H9 (cell line): ENCODE measurements at regions not wholly inside any gene's neighbourhood (a gene's known extent, or its start where the extent isn't known, plus 50 kb on each side); places are given as distances from the start of the nearest gene placed in this dataset.

Experiments used
- DNase-seq: peaks from one replicate; pipeline ENCODE4 v3.0.0-alpha.2; 2017
- H2AFZ ChIP-seq: one replicate; pipeline ENCODE4 v1.6.1; 2013; ENCODE audit warnings: mild to moderate bottlenecking, low read length, control low read depth, moderate library complexity
- H2AK5ac ChIP-seq: 2 replicates; pipeline ENCODE4 v1.6.1; 2013; ENCODE audit warnings: low read length, control low read depth, mixed read lengths; ENCODE audit not compliant: insufficient read length
- H2BK120ac ChIP-seq: one replicate; pipeline ENCODE4 v1.6.1; 2013; ENCODE audit warnings: low read depth, mild to moderate bottlenecking, low read length, control low read depth, inconsistent platforms; ENCODE audit not compliant: poor library complexity, severe bottlenecking
- H2BK12ac ChIP-seq: 2 replicates; pipeline ENCODE4 v1.6.1; 2013; ENCODE audit warnings: low read length, control low read depth, mixed read lengths, low read depth; ENCODE audit not compliant: insufficient read length
- H2BK15ac ChIP-seq: 2 replicates; pipeline ENCODE4 v1.6.1; 2013; ENCODE audit warnings: low read depth, low read length, control low read depth
- H2BK20ac ChIP-seq: one replicate; pipeline ENCODE4 v1.6.1; 2013; ENCODE audit warnings: low read depth, mild to moderate bottlenecking, low read length, control low read depth, inconsistent platforms; ENCODE audit not compliant: poor library complexity, severe bottlenecking
- H2BK5ac ChIP-seq: 2 replicates; pipeline ENCODE4 v1.6.1; 2013; ENCODE audit warnings: low read length, control low read depth, mixed read lengths; ENCODE audit not compliant: insufficient read length
- H3K14ac ChIP-seq: 2 replicates; pipeline ENCODE4 v1.6.1; 2013; ENCODE audit warnings: low read length, control low read depth; ENCODE audit not compliant: insufficient read depth
- H3K18ac ChIP-seq: 2 replicates; pipeline ENCODE4 v1.6.1; 2013; ENCODE audit warnings: low read depth, mild to moderate bottlenecking, mixed read lengths, low read length, control low read depth; ENCODE audit not compliant: insufficient read length
- H3K23ac ChIP-seq: 2 replicates; pipeline ENCODE4 v1.6.1; 2013; ENCODE audit warnings: low read length, control low read depth, mixed read lengths, low read depth; ENCODE audit not compliant: insufficient read length
- H3K23me2 ChIP-seq: 2 replicates; pipeline ENCODE4 v1.6.1; 2013; ENCODE audit warnings: low read depth, mild to moderate bottlenecking, mixed read lengths, low read length, control low read depth; ENCODE audit not compliant: insufficient read length, poor library complexity, severe bottlenecking
- H3K27ac ChIP-seq: 2 replicates; pipeline ENCODE4 v1.5.1; 2013; ENCODE audit warnings: low read length, control low read depth, mixed read lengths, low read depth; ENCODE audit not compliant: insufficient read length
- H3K27me3 ChIP-seq: 2 replicates; pipeline ENCODE4 v1.6.1; 2013; ENCODE audit warnings: low read length, control low read depth, inconsistent platforms; ENCODE audit not compliant: insufficient read depth
- H3K4ac ChIP-seq: 2 replicates; pipeline ENCODE4 v1.6.1; 2013; ENCODE audit warnings: low read depth, mild to moderate bottlenecking, control low read depth, inconsistent platforms, low read length, moderate library complexity
- H3K4me1 ChIP-seq: 2 replicates; pipeline ENCODE4 v1.6.1; 2013; ENCODE audit warnings: low read length, control low read depth, inconsistent platforms; ENCODE audit not compliant: insufficient read depth
- H3K4me2 ChIP-seq: 2 replicates; pipeline ENCODE4 v1.6.1; 2013; ENCODE audit warnings: low read length, control low read depth, mixed read lengths; ENCODE audit not compliant: insufficient read length, insufficient read depth
- H3K56ac ChIP-seq: 2 replicates; pipeline ENCODE4 v1.6.1; 2013; ENCODE audit warnings: low read depth, mild to moderate bottlenecking, mixed read lengths, low read length, control low read depth; ENCODE audit not compliant: insufficient read length
- H3K79me1 ChIP-seq: 2 replicates; pipeline ENCODE4 v1.6.1; 2013; ENCODE audit warnings: low read depth, mild to moderate bottlenecking, moderate library complexity, low read length, control low read depth, inconsistent platforms; ENCODE audit not compliant: insufficient read depth, poor library complexity, severe bottlenecking
- H3K79me2 ChIP-seq: 2 replicates; pipeline ENCODE4 v1.6.1; 2013; ENCODE audit warnings: low read length, control low read depth, inconsistent platforms; ENCODE audit not compliant: insufficient read depth
- H3K9ac ChIP-seq: 2 replicates; pipeline ENCODE4 v1.6.1; 2013; ENCODE audit warnings: low read length, control low read depth, mixed read lengths; ENCODE audit not compliant: insufficient read length; ENCODE audit errors: extremely low read depth
- H3K9me3 ChIP-seq: one replicate; pipeline ENCODE4 v1.6.1; 2013; ENCODE audit warnings: low read depth, low read length, inconsistent platforms; ENCODE audit not compliant: control insufficient read depth
- H3T11ph ChIP-seq: one replicate; pipeline ENCODE4 v1.6.1; 2013; ENCODE audit warnings: mild to moderate bottlenecking, low read length, control low read depth, inconsistent platforms
- H4K20me1 ChIP-seq: one replicate; pipeline ENCODE4 v1.6.1; 2013; ENCODE audit not compliant: control insufficient read depth, insufficient read length, insufficient read depth
- H4K5ac ChIP-seq: 2 replicates; pipeline ENCODE4 v1.6.1; 2013; ENCODE audit warnings: low read depth, mild to moderate bottlenecking, mixed read lengths, low read length, control low read depth; ENCODE audit not compliant: insufficient read length
- H4K8ac ChIP-seq: replicated peaks from 2 replicates; pipeline ENCODE4 v1.6.1; 2013; ENCODE audit warnings: low read length, control low read depth, mixed read lengths, low read depth; ENCODE audit not compliant: insufficient read length
- H4K91ac ChIP-seq: 2 replicates; pipeline ENCODE4 v1.6.1; 2013; ENCODE audit warnings: low read depth, mild to moderate bottlenecking, moderate library complexity, mixed read lengths, low read length, control low read depth; ENCODE audit not compliant: insufficient read length
- H3K27ac Mint-ChIP-seq, 3 experiments: 2 replicates in 2 of 3; 3 replicates in 1 of 3; pipeline ENCODE4 v1.8.0; 2020 to 2021; ENCODE audit warnings: mixed read lengths in 3 of 3, mild to moderate bottlenecking in 1 of 3, moderate library complexity in 1 of 3
- H3K27me3 Mint-ChIP-seq: 2 replicates; pipeline ENCODE4 v1.8.0; 2021; ENCODE audit warnings: low read depth, mild to moderate bottlenecking, moderate library complexity, mixed read lengths
- H3K36me3 Mint-ChIP-seq, 3 experiments: 2 replicates in 2 of 3; 3 replicates in 1 of 3; pipeline ENCODE4 v1.8.0; 2020 to 2021; ENCODE audit warnings: low read depth in 3 of 3, mixed read lengths in 3 of 3; ENCODE audit not compliant: insufficient read depth in 1 of 3
- H3K4me1 Mint-ChIP-seq, 2 experiments: 2 replicates each; pipeline ENCODE4 v1.8.0; 2020; ENCODE audit warnings: mixed read lengths in 2 of 2
- H3K4me3 Mint-ChIP-seq, 2 experiments: 2 replicates in 1 of 2; 3 replicates in 1 of 2; pipeline ENCODE4 v1.8.0; 2020 to 2021; ENCODE audit warnings: mild to moderate bottlenecking in 2 of 2, mixed read lengths in 2 of 2, moderate library complexity in 1 of 2
- H3K9me3 Mint-ChIP-seq, 2 experiments: 2 replicates in 1 of 2; 3 replicates in 1 of 2; pipeline ENCODE4 v1.8.0; 2020; ENCODE audit warnings: mild to moderate bottlenecking in 2 of 2, mixed read lengths in 2 of 2, moderate library complexity in 1 of 2
- CTCF ChIP-seq: fragments of 200-600 bp; sonication (generic); conservative IDR thresholded peaks from 3 replicates; pipeline ENCODE4 v1.8.0; 2021; ENCODE audit warnings: antibody characterized with exemption, mild to moderate bottlenecking
- WGBS: extraction: QIAGEN DNeasy Blood & Tissue Kit; methylation state at CpG from one replicate; pipeline ENCODE4 v1.1.7; 2013; ENCODE audit warnings: missing lambda C conversion rate, low lambda C conversion rate, mixed read lengths; ENCODE audit not compliant: insufficient read length; ENCODE audit errors: extremely low coverage; 5-methylcytosine and 5-hydroxymethylcytosine counted together

- no peak overlapping the region for H2BK120ac ChIP-seq
- H2BK5ac ChIP-seq, result no peak overlapping the region
- no peaks in the 10 kb centered on the region for H3K36me3 Mint-ChIP-seq
- H2AK5ac ChIP-seq, result no peak overlapping the region
- H3K9me3 ChIP-seq, result no peaks in the 10 kb centered on the region
- no peak overlapping the region for H3K4me2 ChIP-seq
- no peak overlapping the region for H2BK12ac ChIP-seq
- no peak for DNase-seq
- no peaks in the 10 kb centered on the region for H3K79me1 ChIP-seq
- no peak overlapping the region for H3K27ac ChIP-seq
- H3K4ac ChIP-seq, result no peak overlapping the region
- H2BK15ac ChIP-seq, result no peak overlapping the region
- no peaks in the 10 kb centered on the region; the same call in 1 of the 2 replicates for H3K27me3 Mint-ChIP-seq
- no peak for TF ChIP-seq CTCF
- no peaks in the 10 kb centered on the region for H4K20me1 ChIP-seq
- no peak overlapping the region for H3K14ac ChIP-seq
- H3T11ph ChIP-seq, result no peak overlapping the region
- H4K8ac ChIP-seq, result no peak overlapping the region
- no peaks in the 10 kb centered on the region for H3K9me3 Mint-ChIP-seq
- no peak overlapping the region for H3K27ac Mint-ChIP-seq
- no peaks in the 10 kb centered on the region for H3K79me2 ChIP-seq
- no CpG with 5 or more reads among the region's 4 CpGs for WGBS
- no peaks in the 10 kb centered on the region for H3K4me1 ChIP-seq
- no peak overlapping the region for H3K56ac ChIP-seq
- H2AFZ ChIP-seq, result no peak overlapping the region
- peaks cover 6 to 10% of the 10 kb centered on the region in 2 experiments; a peak in 1 of 4 replicates for H3K4me1 Mint-ChIP-seq
- no peak overlapping the region for H4K91ac ChIP-seq
- no peak overlapping the region for H3K4me3 Mint-ChIP-seq
- no peak overlapping the region for H3K9ac ChIP-seq
- H3K18ac ChIP-seq, result no peak overlapping the region
- no peaks in the 10 kb centered on the region for H3K27me3 ChIP-seq
- H3K23me2 ChIP-seq, result no peaks in the 10 kb centered on the region
- no peak overlapping the region for H3K23ac ChIP-seq
- H2BK20ac ChIP-seq, result no peak overlapping the region
- no peak overlapping the region for H4K5ac ChIP-seq
Measured at GRCh38 chr1:217270101-217270500, 360.8 kb downstream of the GPATCH2 start.
